Activated CD4-positive, alpha-beta memory T cell treated with anti-CD3 and anti-CD28 coated beads for 36 hours (primary cell): ENCODE measurements at regions not wholly inside any gene's neighbourhood (a gene's known extent, or its start where the extent isn't known, plus 50 kb on each side); places are given as distances from the start of the nearest gene placed in this dataset.

Experiments used
- CTCF ChIA-PET: fragments of 350-600 bp; sonication (Branson Sonifier 250); formaldehyde crosslinking; loops from one replicate; lab custom pipeline; 2021; ENCODE audit warnings: antibody characterized with exemption, inconsistent platforms; lab: Charles Lee
- POLR2A ChIA-PET: fragments of 350-600 bp; sonication (Branson Sonifier 250); formaldehyde crosslinking; loops from one replicate; lab custom pipeline; 2021; ENCODE audit warnings: antibody characterized with exemption; lab: Charles Lee
- DNase-seq: peaks from one replicate; pipeline ENCODE4 v3.0.0-alpha.2; 2020
- H3K27ac Mint-ChIP-seq: one replicate; pipeline ENCODE4 v1.8.0; 2021; ENCODE audit warnings: mixed read lengths
- H3K27me3 Mint-ChIP-seq: one replicate; pipeline ENCODE4 v1.8.0; 2021; ENCODE audit warnings: mixed read lengths
- H3K36me3 Mint-ChIP-seq: one replicate; pipeline ENCODE4 v1.8.0; 2021; ENCODE audit warnings: mixed read lengths
- H3K4me1 Mint-ChIP-seq: one replicate; pipeline ENCODE4 v1.8.0; 2021; ENCODE audit warnings: low read depth, mixed read lengths
- H3K4me3 Mint-ChIP-seq: one replicate; pipeline ENCODE4 v1.8.0; 2021; ENCODE audit warnings: mild to moderate bottlenecking, mixed read lengths
- H3K9me3 Mint-ChIP-seq: one replicate; pipeline ENCODE4 v1.8.0; 2021; ENCODE audit warnings: mixed read lengths
- intact Hi-C: fragments of 100-400 bp; cut with micrococcal nuclease; formaldehyde crosslinking; loops from one replicate; pipeline ENCODE4 v1.15.1; 2023

DNA sequence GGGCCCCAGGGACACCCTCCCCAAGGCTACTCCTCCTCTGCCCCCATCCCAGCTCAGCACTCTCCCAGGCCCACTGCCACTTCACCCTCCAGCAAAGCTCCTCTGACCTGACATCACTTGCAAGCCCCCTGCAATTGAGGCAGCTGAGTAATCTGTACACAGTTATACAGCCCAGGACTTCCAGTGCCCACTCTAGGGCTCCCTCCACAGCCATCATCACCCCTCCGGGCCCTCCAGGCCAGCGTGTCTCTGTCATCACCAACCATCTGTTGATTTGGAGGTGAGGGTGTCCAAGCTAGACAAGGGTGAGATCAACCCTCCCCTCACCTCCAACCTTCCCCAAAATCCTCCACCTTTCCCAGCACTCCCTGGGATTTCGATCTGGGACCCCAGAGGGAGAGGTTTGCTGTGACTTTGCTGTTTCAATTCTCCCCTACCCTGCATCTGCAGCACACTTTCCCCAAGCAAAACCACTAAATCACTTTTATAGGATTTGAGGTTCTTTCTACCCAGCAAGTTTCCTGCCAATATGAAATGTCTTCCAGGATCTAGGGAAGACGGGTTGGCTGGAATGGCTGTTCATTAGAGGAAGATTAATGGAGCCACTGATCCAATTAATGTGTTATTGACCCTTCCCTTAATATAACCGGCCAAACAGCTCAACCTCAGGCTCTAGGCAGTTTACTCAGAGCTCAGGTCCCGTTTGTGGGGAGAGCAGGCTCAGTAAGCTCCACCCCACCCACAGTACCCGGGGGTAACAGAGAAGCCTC, 92.9 kb downstream of the CHST1 start:
- no peaks in the 10 kb centered on the region for H3K36me3 Mint-ChIP-seq
- no peak for DNase-seq
- H3K9me3 Mint-ChIP-seq, result no peaks in the 10 kb centered on the region
- H3K4me3 Mint-ChIP-seq, result no peak overlapping the region
- intact Hi-C loops, result no loop called here
- H3K27ac Mint-ChIP-seq, result no peak overlapping the region
- ChIA-PET POLR2A (no interaction called here), CTCF (no interaction called here)
- peaks cover 8% of the 10 kb centered on the region for H3K27me3 Mint-ChIP-seq
- no peaks in the 10 kb centered on the region for H3K4me1 Mint-ChIP-seq

DNA sequence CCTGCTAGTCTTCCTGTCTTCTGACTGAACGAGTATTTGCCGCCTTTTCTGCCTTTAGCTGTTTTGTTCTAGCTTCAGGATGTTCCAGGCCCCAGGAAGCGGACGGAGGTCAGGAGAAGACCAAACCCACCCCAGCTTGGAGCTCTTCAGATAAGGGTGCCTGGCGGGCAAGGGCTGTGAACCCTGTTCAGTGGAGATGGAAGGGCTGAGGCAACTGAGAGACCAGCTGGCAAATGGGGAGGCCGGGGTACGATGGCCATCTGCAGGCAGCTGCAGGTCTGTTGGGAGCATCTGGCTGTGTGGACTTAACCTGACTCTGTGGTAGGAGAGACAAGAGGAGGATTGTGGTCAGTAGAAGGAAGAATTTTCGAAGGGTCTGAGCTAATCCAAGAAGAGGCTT, 95.6 kb downstream of the CHST1 start:
- H3K27ac Mint-ChIP-seq, result no peak overlapping the region
- ChIA-PET POLR2A (no interaction called here), CTCF (no interaction called here)
- H3K9me3 Mint-ChIP-seq, result no peaks in the 10 kb centered on the region
- peaks cover 8% of the 10 kb centered on the region for H3K27me3 Mint-ChIP-seq
- H3K36me3 Mint-ChIP-seq, result no peaks in the 10 kb centered on the region
- intact Hi-C loops, result no loop called here
- no peak overlapping the region for H3K4me3 Mint-ChIP-seq
- no peak for DNase-seq
- no peaks in the 10 kb centered on the region for H3K4me1 Mint-ChIP-seq

DNA sequence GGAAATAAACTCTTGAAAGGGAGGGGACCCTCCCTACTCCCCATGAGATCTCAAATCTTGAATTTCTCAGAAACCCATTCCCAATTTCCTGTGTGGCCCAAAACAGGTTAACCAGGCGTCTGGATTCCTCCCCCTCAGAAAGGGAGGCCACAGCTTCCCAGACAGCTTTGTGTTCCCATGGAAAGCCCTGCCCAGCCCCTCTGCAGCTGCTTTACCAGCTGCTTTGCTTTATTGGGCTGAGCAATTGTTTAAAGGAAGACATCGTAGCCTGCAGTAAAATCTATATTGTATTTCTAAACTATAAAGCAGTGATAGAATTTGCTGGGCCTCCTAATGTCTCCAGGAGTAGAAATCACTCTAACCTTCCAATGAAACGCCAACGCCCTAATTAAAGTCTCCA, 97.4 kb downstream of the CHST1 start:
- Mint-ChIP-seq H3K27me3 (no peaks in the 10 kb centered on the region), H3K9me3 (no peaks in the 10 kb centered on the region), H3K4me1 (no peaks in the 10 kb centered on the region), H3K4me3 (no peak overlapping the region), H3K27ac (no peak overlapping the region), H3K36me3 (no peaks in the 10 kb centered on the region)
- intact Hi-C loops, result no loop called here
- DNase-seq, result no peak
- ChIA-PET CTCF (no interaction called here), POLR2A (interaction anchor here (0.7 kb wide), 1 partner anchor 531 kb away, joined by 3 read pairs; no protein-coding TSS in a partner anchor)

DNA sequence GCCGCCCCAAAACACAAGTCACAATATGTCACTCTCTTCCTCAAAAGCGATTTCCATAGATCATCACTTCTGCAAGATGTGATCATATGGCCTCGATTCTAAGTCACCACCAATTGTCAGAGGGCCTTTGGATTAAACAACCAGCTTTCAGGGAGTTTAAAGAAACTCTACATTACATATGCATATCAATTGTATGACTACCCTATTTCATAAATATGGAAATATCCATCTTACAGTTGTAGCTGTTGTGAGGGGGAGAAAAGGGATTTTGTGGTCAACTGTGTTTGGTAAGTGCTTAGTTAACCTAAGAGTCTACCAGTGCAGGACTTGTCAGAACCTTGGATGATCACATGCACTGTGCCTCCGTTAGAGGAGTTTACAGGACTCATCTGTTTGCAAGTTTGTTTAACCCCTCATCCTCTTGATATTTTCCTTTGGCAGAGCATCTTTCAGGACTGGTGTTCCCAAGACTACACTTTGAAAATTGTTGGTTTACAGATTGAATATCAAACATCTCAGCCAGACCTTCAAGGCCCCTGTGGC, 99.9 kb downstream of the CHST1 start:
- H3K36me3 Mint-ChIP-seq, result no peaks in the 10 kb centered on the region
- ChIA-PET CTCF (no interaction called here), POLR2A (no interaction called here)
- DNase-seq, result no peak
- peaks cover 3% of the 10 kb centered on the region for H3K27me3 Mint-ChIP-seq
- no peaks in the 10 kb centered on the region for H3K9me3 Mint-ChIP-seq
- H3K27ac Mint-ChIP-seq, result no peak overlapping the region
- no peak overlapping the region for H3K4me3 Mint-ChIP-seq
- no peaks in the 10 kb centered on the region for H3K4me1 Mint-ChIP-seq
- intact Hi-C loops, result no loop called here

DNA sequence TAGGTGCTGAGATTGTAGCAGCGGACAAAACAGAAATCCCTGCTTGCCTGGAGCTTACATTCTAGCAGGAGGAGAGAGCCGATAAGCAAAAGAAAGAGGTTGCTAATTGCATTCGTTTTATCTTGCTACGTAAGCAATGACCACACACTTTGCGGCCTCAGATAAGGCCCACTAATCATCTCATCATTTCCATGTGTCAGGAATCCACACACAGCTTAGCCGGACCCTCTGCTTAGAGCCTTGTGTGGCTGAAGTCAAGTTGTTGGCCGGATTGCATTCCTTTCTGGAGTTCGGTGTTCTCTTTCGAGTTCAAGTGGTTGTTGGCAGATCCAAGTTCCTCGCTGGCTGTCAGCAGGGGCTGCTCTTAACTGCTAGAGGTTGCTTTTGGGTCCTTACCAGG, 101.6 kb downstream of the CHST1 start:
- ChIA-PET CTCF (no interaction called here), POLR2A (no interaction called here)
- Mint-ChIP-seq H3K9me3 (no peaks in the 10 kb centered on the region), H3K36me3 (no peaks in the 10 kb centered on the region), H3K27ac (no peak overlapping the region), H3K27me3 (peaks cover 3% of the 10 kb centered on the region), H3K4me1 (no peaks in the 10 kb centered on the region), H3K4me3 (no peak overlapping the region)
- intact Hi-C loops, result no loop called here
- no peak for DNase-seq

DNA sequence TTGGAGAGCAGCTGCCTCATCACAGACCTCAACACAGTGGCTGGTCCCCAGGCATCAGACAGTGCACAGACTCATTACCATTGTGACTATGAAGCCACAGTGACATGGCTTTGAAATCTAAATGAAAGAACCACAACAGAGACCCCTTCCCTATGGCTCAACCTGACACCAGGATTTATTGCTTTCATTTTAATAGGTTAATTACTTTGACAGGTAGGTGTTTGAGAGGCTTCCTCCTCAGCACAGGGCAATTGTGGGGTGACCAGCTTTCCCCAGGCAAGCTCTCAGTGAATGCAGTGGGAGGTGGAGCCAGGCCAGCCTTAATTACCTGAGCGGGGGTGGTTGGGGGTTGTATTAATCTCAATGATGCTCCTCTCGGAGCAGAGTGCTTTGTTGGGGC, 102.3 kb downstream of the CHST1 start:
- ChIA-PET POLR2A (no interaction called here), CTCF (no interaction called here)
- Mint-ChIP-seq H3K4me3 (no peak overlapping the region), H3K27ac (no peak overlapping the region), H3K9me3 (no peaks in the 10 kb centered on the region), H3K36me3 (no peaks in the 10 kb centered on the region), H3K27me3 (peaks cover 3% of the 10 kb centered on the region), H3K4me1 (no peaks in the 10 kb centered on the region)
- no peak for DNase-seq
- intact Hi-C loops, result no loop called here

DNA sequence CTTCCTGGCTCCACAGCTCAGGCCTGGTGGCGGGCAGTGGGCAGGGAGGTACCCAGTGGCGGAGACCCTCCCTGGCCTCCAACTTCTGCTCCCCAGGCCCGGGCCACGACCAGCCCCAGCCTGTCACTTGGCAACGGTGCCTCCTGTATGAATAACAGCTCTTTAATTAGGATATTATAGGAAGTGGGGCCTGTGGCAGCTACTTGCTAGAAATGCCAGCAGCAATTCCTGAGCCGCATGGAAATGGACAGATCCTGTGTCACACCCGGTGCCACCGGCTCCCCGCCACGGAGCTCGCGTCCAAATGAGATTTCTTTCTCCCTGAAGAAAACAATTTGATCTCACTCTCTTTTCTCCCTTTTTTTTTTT, 104.5 kb downstream of the CHST1 start:
- no peaks in the 10 kb centered on the region for H3K4me1 Mint-ChIP-seq
- no peak overlapping the region for H3K4me3 Mint-ChIP-seq
- intact Hi-C loops, result no loop called here
- peaks cover 7% of the 10 kb centered on the region for H3K9me3 Mint-ChIP-seq
- CTCF ChIA-PET, result interaction anchor here (0.6 kb wide), 1 partner anchor 1205 kb away, joined by 5 read pairs; no protein-coding TSS in a partner anchor
- H3K27me3 Mint-ChIP-seq, result peaks cover 5% of the 10 kb centered on the region
- no peak overlapping the region for H3K27ac Mint-ChIP-seq
- no peaks in the 10 kb centered on the region for H3K36me3 Mint-ChIP-seq
- POLR2A ChIA-PET, result interaction anchor here (1.1 kb wide), 1 partner anchor 16 kb away, joined by 4 read pairs; no protein-coding TSS in a partner anchor
- DNase-seq, result no peak

DNA sequence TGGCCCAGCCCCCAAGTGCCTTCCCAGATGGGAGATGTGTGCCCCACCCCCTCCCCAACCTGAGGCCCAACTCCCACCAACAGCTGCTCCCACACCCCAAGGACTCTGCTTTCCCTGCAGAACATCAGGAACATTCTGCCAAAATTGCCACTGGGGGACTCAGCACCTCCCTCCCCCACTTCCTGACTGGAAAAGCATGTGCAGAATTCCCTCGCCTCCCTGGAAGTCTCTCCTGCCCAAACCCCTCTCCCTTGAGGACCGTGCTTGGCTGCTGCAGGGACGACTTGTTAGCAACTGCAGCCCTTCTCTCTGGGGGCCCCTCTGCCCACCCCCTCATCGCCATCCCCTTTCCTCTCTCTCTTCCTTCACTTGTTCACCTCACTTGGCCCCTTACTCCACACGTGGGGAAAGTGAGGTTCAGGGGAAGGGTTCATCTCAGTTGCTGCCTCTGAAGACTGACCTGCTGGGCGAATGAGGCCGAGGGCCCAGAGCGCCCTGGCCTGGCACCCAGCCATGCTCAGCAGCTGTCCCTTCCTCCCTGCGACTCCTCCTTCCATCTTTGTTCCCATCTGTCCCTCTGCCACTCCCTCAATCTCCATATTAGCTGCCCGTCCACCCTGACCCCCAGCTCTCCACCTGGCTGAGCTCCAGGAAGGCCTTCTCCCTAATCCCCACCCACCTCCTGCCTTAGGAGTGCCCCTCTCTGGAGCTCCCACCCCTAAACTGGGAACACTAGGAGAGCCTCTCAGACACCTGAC, 105.1 kb downstream of the CHST1 start:
- intact Hi-C loops, result no loop called here
- H3K27me3 Mint-ChIP-seq, result peaks cover 5% of the 10 kb centered on the region
- no peaks in the 10 kb centered on the region for H3K4me1 Mint-ChIP-seq
- ChIA-PET CTCF (interaction anchor here (0.6 kb wide), 1 partner anchor 1205 kb away, joined by 5 read pairs; no protein-coding TSS in a partner anchor), POLR2A (no interaction called here)
- DNase-seq, result no peak
- H3K9me3 Mint-ChIP-seq, result peaks cover 7% of the 10 kb centered on the region
- H3K36me3 Mint-ChIP-seq, result no peaks in the 10 kb centered on the region
- H3K4me3 Mint-ChIP-seq, result no peak overlapping the region
- no peak overlapping the region for H3K27ac Mint-ChIP-seq

DNA sequence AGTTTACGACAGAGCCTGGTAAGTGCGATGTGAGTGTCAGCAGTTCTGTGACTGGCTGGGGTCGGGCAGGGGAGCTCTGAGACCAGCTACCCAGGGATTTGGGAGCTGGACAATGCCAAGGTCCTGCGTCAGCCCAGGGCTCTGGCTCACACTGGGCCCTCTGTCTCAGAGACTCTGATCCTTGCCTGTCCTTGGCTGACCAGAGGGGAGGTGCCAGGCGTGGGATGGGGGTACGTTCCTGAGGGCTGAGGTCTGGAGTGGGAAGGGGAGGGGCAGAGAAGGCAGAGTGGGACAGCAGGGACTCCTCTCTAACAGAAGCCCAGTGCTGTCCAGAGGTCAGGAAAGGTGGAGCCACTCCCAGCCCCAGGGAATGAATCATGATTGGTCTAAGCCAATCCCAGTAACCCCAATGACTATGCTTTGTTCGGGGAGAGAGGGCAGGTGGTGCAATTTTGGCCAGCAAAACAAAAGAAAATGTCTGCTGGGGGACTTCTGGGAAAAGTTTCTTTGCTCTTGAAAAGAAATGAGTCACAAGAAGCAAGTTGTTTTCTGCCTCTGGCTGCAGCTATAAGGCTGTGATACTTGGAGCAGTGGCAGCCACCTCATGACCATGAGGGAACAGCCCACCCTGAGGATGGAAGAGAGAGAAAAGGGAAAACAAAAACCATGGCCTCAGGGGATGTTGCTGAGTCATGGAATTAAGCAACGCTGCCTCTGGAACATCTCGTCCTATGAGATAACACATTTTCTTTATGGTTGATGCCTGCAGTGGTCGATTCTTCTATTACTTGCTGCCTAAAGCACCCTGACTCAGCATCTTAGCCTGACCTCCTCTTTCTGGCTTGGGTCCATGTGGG, 108.3 kb downstream of the CHST1 start:
- no peak overlapping the region for H3K27ac Mint-ChIP-seq
- no peaks in the 10 kb centered on the region for H3K4me1 Mint-ChIP-seq
- H3K4me3 Mint-ChIP-seq, result no peak overlapping the region
- DNase-seq, result no peak
- ChIA-PET POLR2A (no interaction called here), CTCF (no interaction called here)
- peaks cover 7% of the 10 kb centered on the region for H3K9me3 Mint-ChIP-seq
- H3K36me3 Mint-ChIP-seq, result no peaks in the 10 kb centered on the region
- intact Hi-C loops, result no loop called here
- H3K27me3 Mint-ChIP-seq, result peaks cover 5% of the 10 kb centered on the region

DNA sequence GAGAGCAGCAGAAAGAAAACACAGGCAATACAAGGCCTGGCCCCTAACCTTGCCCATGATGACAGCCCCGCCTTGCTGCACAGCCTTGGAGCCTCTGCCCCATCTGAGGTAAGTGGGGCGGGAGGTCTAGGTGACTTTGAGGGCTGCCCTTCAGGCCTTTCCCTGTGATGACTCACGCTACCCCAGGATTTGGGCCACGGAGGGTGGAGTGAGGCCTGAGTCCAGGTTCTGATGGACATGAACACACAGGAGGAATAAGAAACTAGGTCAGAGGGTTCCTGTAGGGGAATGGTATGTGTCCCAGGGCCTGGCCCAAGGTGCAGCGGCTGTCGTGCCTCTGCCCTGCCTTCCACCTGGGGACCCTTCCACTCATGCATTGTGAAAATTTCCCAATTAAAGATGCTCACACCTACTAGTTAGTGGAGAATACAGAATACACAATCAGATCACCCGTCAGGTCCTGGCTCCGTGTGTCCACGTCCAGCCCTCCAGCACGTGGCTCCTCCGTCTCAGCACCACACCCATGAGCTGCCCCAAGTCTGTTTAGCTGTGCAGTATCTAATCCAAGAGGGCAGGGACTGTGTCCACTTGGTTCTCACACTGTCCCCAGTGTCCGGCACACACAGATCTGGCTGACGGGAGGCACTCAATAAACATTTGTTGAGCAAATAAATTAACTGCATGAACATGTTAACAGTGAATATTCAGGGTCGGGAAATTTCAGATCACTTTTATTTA, 111.0 kb downstream of the CHST1 start:
- DNase-seq, result no peak
- peaks cover 7% of the 10 kb centered on the region for H3K9me3 Mint-ChIP-seq
- POLR2A ChIA-PET, result no interaction called here
- no peak overlapping the region for H3K27ac Mint-ChIP-seq
- intact Hi-C loops, result no loop called here
- peaks cover 2% of the 10 kb centered on the region for H3K27me3 Mint-ChIP-seq
- H3K4me3 Mint-ChIP-seq, result no peak overlapping the region
- no peaks in the 10 kb centered on the region for H3K4me1 Mint-ChIP-seq
- CTCF ChIA-PET, result no interaction called here
- H3K36me3 Mint-ChIP-seq, result no peaks in the 10 kb centered on the region

DNA sequence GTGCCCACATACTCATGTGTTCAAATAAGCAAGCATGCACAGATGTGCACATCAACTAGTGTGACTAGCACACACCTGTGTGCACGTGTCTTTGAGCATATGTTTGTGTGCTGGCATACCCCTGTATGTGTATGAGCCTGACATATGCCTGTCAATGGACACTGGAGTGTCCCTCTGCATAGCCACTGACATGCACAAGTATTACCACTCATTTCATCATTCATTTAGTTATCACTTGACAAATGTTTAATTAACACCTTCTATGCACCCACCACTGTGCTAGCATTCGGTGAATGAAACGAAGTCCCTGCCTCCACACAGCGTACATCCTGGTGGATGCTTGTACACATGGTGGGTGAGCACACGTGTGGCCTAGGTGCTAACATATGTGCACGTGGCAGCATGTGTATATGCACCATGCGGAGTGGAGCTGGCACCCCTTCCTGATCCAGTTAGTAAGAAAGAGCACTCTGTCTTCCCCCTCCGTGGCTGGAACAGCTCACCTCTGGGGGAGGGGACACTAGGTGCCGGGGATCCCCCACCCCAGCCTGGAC, 112.0 kb downstream of the CHST1 start:
- Mint-ChIP-seq H3K4me1 (no peaks in the 10 kb centered on the region), H3K4me3 (no peak overlapping the region), H3K9me3 (peaks cover 7% of the 10 kb centered on the region), H3K27ac (no peak overlapping the region), H3K27me3 (peaks cover 2% of the 10 kb centered on the region), H3K36me3 (no peaks in the 10 kb centered on the region)
- intact Hi-C loops, result no loop called here
- ChIA-PET POLR2A (no interaction called here), CTCF (no interaction called here)
- no peak for DNase-seq
